AG04450 (cell line): ENCODE measurements at regions not wholly inside any gene's neighbourhood (a gene's known extent, or its start where the extent isn't known, plus 50 kb on each side); places are given as distances from the start of the nearest gene placed in this dataset.

Source experiments
- CTCF ChIA-PET: fragments of 300-600, 350-600 bp; formaldehyde crosslinking; extraction: SDS; loops from one replicate; lab custom pipeline; 2022; ENCODE audit warnings: antibody characterized with exemption, inconsistent platforms; lab: Charles Lee
- POLR2A ChIA-PET: fragments of 350-600 bp; formaldehyde crosslinking; extraction: SDS; loops from one replicate; lab custom pipeline; 2021; ENCODE audit warnings: antibody characterized with exemption, inconsistent platforms; lab: Yijun Ruan, JAX
- DNase-seq: peaks from one replicate; pipeline ENCODE4 v3.0.0-alpha.2; 2011; ENCODE audit warnings: low read depth, low spot score
- H3K27ac ChIP-seq: one replicate; pipeline ENCODE4 v1.5.1; 2012; ENCODE audit warnings: low read depth, low read length, control low read depth
- H3K27me3 ChIP-seq: one replicate; pipeline ENCODE4 v1.6.0; 2012; ENCODE audit warnings: low read length; ENCODE audit not compliant: control insufficient read depth, insufficient read depth
- H3K4me3 ChIP-seq: 2 replicates; pipeline ENCODE4 v1.5.1; 2011; ENCODE audit warnings: mild to moderate bottlenecking, low read depth, low read length, control low read depth
- H3K9me3 ChIP-seq: 2 replicates; pipeline ENCODE4 v1.5.1; 2012; ENCODE audit warnings: low read length; ENCODE audit not compliant: control insufficient read depth, insufficient read depth
- TF ChIP-seq, protein P1 (sequence below): IDR thresholded peaks from 2 replicates; pipeline ENCODE4 v1.5.1; 2011; ENCODE audit warnings: low read depth, low read length, control low read depth, inconsistent platforms

DNA sequence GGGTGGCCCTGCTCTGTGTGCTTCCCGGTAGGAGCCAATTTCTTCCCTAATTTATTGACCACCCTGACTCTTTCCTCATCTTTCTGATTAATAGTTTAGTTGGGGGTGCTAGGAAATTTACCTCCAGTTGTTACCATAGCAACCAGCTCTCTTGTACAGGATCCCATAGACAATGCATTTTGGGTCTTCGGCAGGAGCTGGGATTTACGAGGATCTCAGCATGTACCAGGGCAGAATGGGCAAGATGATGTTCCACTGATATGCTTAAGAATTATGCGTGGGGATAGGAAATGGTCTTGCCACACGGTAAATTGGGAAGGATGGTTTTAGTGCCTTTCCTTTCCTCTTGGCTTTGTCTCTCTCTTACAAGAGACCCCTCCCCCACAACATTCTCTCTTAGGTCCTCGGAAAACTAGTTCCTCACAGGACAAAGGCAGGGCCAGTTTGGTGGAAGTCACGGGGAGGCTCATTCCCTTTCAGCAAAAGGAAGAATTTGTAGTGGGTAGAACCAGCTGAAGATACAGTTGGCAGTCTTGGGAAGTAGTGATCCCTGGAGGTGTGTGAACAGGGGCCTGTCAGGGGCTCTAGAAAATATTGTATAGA is 133.4 kb upstream of the SHB start:
- CTCF ChIA-PET: no interaction called here

DNA sequence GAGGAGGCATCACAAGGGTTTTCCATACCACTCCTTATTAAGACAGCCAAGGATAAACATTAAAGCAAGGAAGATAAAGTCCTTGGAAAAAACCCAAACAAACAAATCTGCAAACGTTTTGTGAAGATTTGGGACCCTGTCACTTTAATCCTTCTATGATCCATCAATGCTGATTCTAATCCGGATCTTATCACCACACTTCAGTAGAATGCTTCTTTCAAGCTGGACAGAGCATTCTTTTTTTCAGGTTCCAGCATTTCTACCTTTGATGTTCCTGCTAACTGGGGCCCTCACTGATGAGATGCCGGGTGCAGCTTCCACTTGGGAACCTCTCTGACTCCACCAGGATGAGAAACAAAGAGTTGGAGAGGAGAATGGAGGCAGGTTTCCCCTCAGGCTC is 132.8 kb upstream of the SHB start:
- H3K9me3 ChIP-seq: no peaks in the 10 kb centered on the region
- CTCF ChIA-PET: no interaction called here

More for the DNA sequence above, 133.4 kb upstream of the SHB start:
- H3K27me3 ChIP-seq: peaks cover 28% of the 10 kb centered on the region
- peaks cover 6% of the 10 kb centered on the region; the same call in 1 of the 2 replicates for H3K9me3 ChIP-seq
- no peak for DNase-seq
- POLR2A ChIA-PET: no interaction called here
- H3K27ac ChIP-seq: no peak overlapping the region
- H3K4me3 ChIP-seq: no peak overlapping the region
- TF ChIP-seq, protein P1, sequence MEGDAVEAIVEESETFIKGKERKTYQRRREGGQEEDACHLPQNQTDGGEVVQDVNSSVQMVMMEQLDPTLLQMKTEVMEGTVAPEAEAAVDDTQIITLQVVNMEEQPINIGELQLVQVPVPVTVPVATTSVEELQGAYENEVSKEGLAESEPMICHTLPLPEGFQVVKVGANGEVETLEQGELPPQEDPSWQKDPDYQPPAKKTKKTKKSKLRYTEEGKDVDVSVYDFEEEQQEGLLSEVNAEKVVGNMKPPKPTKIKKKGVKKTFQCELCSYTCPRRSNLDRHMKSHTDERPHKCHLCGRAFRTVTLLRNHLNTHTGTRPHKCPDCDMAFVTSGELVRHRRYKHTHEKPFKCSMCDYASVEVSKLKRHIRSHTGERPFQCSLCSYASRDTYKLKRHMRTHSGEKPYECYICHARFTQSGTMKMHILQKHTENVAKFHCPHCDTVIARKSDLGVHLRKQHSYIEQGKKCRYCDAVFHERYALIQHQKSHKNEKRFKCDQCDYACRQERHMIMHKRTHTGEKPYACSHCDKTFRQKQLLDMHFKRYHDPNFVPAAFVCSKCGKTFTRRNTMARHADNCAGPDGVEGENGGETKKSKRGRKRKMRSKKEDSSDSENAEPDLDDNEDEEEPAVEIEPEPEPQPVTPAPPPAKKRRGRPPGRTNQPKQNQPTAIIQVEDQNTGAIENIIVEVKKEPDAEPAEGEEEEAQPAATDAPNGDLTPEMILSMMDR: no peak

DNA sequence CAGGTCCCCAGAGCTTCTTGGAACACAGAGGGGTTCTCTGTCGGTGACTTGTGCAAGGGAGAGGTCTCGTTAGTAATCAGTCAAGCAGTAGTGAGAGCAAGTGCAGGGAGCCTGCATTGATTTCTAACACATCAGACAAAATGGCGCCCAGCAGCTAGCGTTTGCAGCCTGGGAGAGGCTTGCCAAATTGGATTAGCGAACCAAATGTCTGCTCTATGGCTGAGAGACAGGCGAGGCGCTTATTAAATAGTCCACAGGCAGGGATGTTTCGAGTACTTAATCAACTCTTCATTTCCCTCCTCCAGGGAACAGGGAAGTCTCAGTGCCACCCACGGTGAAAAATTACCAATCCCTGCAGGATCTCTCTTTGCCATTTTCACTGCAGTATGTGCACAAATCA is 131.4 kb upstream of the SHB start:
- Histone ChIP-seq H3K4me3 (no peak overlapping the region), H3K9me3 (no peaks in the 10 kb centered on the region), H3K27me3 (peaks cover 25% of the 10 kb centered on the region), H3K27ac (no peak overlapping the region)
- TF ChIP-seq, protein P1: no peak
- ChIA-PET CTCF (no interaction called here), POLR2A (no interaction called here)
- no peak for DNase-seq

More for the DNA sequence above, 132.8 kb upstream of the SHB start:
- Histone ChIP-seq H3K27ac (no peak overlapping the region), H3K27me3 (peaks cover 25% of the 10 kb centered on the region), H3K4me3 (no peak overlapping the region)
- POLR2A ChIA-PET: no interaction called here
- TF ChIP-seq, protein P1: no peak
- DNase-seq: no peak

DNA sequence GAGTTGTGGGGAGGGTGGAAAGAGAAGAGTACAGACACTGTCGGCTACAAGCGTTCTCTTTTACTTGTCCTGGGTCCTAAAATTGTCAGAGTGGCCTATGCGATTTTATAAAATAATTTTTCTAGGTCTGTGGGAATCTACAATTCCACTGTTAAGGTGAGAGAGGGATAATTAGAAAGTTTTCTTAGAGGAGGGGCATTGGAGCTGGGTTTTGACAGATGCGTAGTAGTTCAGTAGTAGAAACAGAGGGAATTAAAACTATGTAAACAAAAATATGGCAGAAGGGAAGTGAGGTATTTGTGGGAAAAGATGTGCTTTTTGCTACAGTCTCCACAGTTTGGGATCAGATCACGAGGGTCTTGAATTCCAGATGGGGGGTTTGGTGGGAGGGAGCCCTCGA is 129.1 kb upstream of the SHB start:
- DNase-seq: no peak
- no peaks in the 10 kb centered on the region for H3K9me3 ChIP-seq
- no peak overlapping the region for H3K4me3 ChIP-seq
- TF ChIP-seq, protein P1: no peak
- H3K27ac ChIP-seq: no peak overlapping the region
- H3K27me3 ChIP-seq: peaks cover 25% of the 10 kb centered on the region
- CTCF ChIA-PET: no interaction called here
- POLR2A ChIA-PET: no interaction called here

DNA sequence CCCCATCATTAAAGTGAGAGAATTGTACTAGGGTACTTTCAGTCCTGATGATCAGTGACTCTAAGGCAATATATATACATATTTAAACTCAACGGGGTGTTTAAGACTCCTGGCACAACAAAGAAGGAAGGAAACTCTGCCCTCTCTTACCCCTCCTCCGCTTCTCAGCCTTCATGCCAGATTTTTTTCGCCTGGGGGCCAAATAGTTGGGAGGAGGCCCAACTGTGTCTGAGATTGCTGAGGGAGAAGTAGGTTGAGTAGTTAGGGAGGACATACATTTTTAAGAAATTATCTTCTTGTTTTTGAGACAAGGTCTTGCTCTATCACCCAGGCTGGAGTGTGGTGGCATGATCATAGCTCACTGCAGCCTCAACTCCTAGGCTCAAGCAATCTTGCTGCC is 127.7 kb upstream of the SHB start:
- POLR2A ChIA-PET: no interaction called here
- Histone ChIP-seq H3K27me3 (peaks cover 22% of the 10 kb centered on the region), H3K9me3 (no peaks in the 10 kb centered on the region), H3K4me3 (no peak overlapping the region), H3K27ac (no peak overlapping the region)
- CTCF ChIA-PET: no interaction called here
- TF ChIP-seq, protein P1: no peak
- DNase-seq: no peak
